IMR-90 (cell line): ENCODE measurements at regions not wholly inside any gene's neighbourhood (a gene's known extent, or its start where the extent isn't known, plus 50 kb on each side); places are given as distances from the start of the nearest gene placed in this dataset.

Source experiments
- ATAC-seq: fragments of 200-7000 bp; cut with Tn5 transposase; 2 replicates; pipeline ENCODE4 v1.9.1; 2020; ENCODE audit warnings: low read depth, mild to moderate bottlenecking, moderate library complexity
- BruUV-seq: library from RNA; stranded (reverse); fragments of 400-500 nt; replicated peaks from 2 replicates; lab custom pipeline; 2021; lab: Mats Ljungman, UMichigan
- CTCF ChIA-PET: fragments of 300-600 bp; formaldehyde crosslinking; extraction: SDS; loops from one replicate; lab custom pipeline; 2021; ENCODE audit warnings: antibody characterized with exemption; lab: Yijun Ruan, JAX
- POLR2A ChIA-PET: fragments of 300-600 bp; sonication (Branson Sonifier 250); formaldehyde crosslinking; loops from one replicate; lab custom pipeline; 2022; ENCODE audit warnings: antibody characterized with exemption; ENCODE audit not compliant: unreplicated experiment; lab: Charles Lee
- DNase-seq: peaks from one replicate; pipeline ENCODE4 v3.0.0; 2013
- H2AFZ ChIP-seq: replicated peaks from 2 replicates; pipeline ENCODE3; 2013; ENCODE audit warnings: low read length, mild to moderate bottlenecking; ENCODE audit not compliant: poor library complexity
- H2AK5ac ChIP-seq: 2 replicates; pipeline ENCODE4 v1.6.1; 2013; ENCODE audit warnings: low read depth, low read length, inconsistent platforms
- H2AK9ac ChIP-seq: replicated peaks from 2 replicates; pipeline ENCODE3; 2013; ENCODE audit warnings: mild to moderate bottlenecking, low read depth, low read length, moderate library complexity; ENCODE audit not compliant: poor library complexity
- H2BK120ac ChIP-seq: 2 replicates; pipeline ENCODE4 v1.6.1; 2013; ENCODE audit warnings: low read depth, low read length, inconsistent platforms
- H2BK15ac ChIP-seq: 3 replicates; pipeline ENCODE4 v1.6.1; 2013; ENCODE audit warnings: low read depth, low read length, inconsistent platforms
- H2BK20ac ChIP-seq: 2 replicates; pipeline ENCODE4 v1.6.1; 2013; ENCODE audit warnings: low read depth, mild to moderate bottlenecking, inconsistent platforms, low read length, moderate library complexity
- H2BK5ac ChIP-seq: 2 replicates; pipeline ENCODE4 v1.6.1; 2013; ENCODE audit warnings: mild to moderate bottlenecking, low read depth, low read length, inconsistent platforms; ENCODE audit not compliant: poor library complexity, severe bottlenecking
- H3K14ac ChIP-seq: replicated peaks from 2 replicates; pipeline ENCODE4 v1.6.1; 2013; ENCODE audit warnings: low read depth, low read length, inconsistent platforms
- H3K18ac ChIP-seq: 2 replicates; pipeline ENCODE4 v1.6.1; 2013; ENCODE audit warnings: low read depth, low read length, control low read depth
- H3K23ac ChIP-seq: 2 replicates; pipeline ENCODE4 v1.6.1; 2013; ENCODE audit warnings: low read depth, low read length, inconsistent platforms
- H3K27ac ChIP-seq: 2 replicates; pipeline ENCODE4 v1.5.1; 2013; ENCODE audit warnings: mild to moderate bottlenecking, control low read depth, low read length; ENCODE audit not compliant: insufficient read depth
- H3K27me3 ChIP-seq: 2 replicates; pipeline ENCODE4 v1.6.1; 2013; ENCODE audit warnings: low read length; ENCODE audit not compliant: control insufficient read depth, insufficient read depth
- H3K36me3 ChIP-seq: 2 replicates; pipeline ENCODE4 v1.6.1; 2013; ENCODE audit warnings: low read length, mixed read lengths; ENCODE audit not compliant: control insufficient read depth, insufficient read depth
- H3K4ac ChIP-seq: 2 replicates; pipeline ENCODE4 v1.6.1; 2013; ENCODE audit warnings: low read depth, low read length, inconsistent platforms
- H3K4me1 ChIP-seq: 2 replicates; pipeline ENCODE4 v1.6.1; 2013; ENCODE audit warnings: low read length, mixed read lengths; ENCODE audit not compliant: control insufficient read depth, insufficient read depth
- H3K4me2 ChIP-seq: 2 replicates; pipeline ENCODE4 v1.6.1; 2013; ENCODE audit warnings: low read depth, mild to moderate bottlenecking, control low read depth, low read length, moderate library complexity
- H3K4me3 ChIP-seq: 2 replicates; pipeline ENCODE4 v1.5.1; 2013; ENCODE audit warnings: low read depth, mild to moderate bottlenecking, control low read depth, low read length, moderate library complexity; ENCODE audit not compliant: insufficient read depth
- H3K56ac ChIP-seq: 2 replicates; pipeline ENCODE4 v1.6.1; 2013; ENCODE audit warnings: low read length, inconsistent platforms; ENCODE audit not compliant: insufficient read depth; ENCODE audit errors: extremely low read depth
- H3K79me1 ChIP-seq, 2 experiments: 2 replicates each; pipeline ENCODE4 v1.6.1; 2013; ENCODE audit warnings: low read length in 2 of 2, inconsistent platforms in 1 of 2, low read depth in 1 of 2
- H3K9ac ChIP-seq: 2 replicates; pipeline ENCODE4 v1.6.1; 2013; ENCODE audit warnings: low read depth, low read length, control low read depth
- H3K9me1 ChIP-seq: 2 replicates; pipeline ENCODE4 v1.6.1; 2013; ENCODE audit warnings: low read length, inconsistent platforms; ENCODE audit not compliant: insufficient read depth
- H3K9me3 ChIP-seq: 2 replicates; pipeline ENCODE4 v1.6.1; 2013; ENCODE audit warnings: low read length; ENCODE audit not compliant: control insufficient read depth, insufficient read depth
- H4K20me1 ChIP-seq: 2 replicates; pipeline ENCODE4 v1.6.1; 2013; ENCODE audit warnings: low read length, inconsistent platforms; ENCODE audit not compliant: insufficient read depth
- H4K5ac ChIP-seq: 2 replicates; pipeline ENCODE4 v1.6.1; 2013; ENCODE audit warnings: mild to moderate bottlenecking, low read depth, low read length, control low read depth
- H4K8ac ChIP-seq, 2 experiments: 2 replicates each; pipeline ENCODE4 v1.6.1; 2013; ENCODE audit warnings: low read depth in 2 of 2, low read length in 2 of 2, control low read depth in 1 of 2, inconsistent platforms in 1 of 2
- H4K91ac ChIP-seq: 2 replicates; pipeline ENCODE4 v1.6.1; 2013; ENCODE audit warnings: low read depth, low read length, inconsistent platforms; ENCODE audit not compliant: insufficient read depth
- CEBPB ChIP-seq: IDR thresholded peaks from 2 replicates; pipeline ENCODE4 v1.6.1; 2012; ENCODE audit warnings: low read depth, low read length, improper control_type of control experiment
- CHD1 ChIP-seq: IDR thresholded peaks from 2 replicates; pipeline ENCODE4 v1.6.1; 2012; ENCODE audit warnings: low read depth, low read length, improper control_type of control experiment
- MAFK ChIP-seq: IDR thresholded peaks from 2 replicates; pipeline ENCODE4 v1.6.1; 2012; ENCODE audit warnings: low read depth, low read length, improper control_type of control experiment
- MAZ ChIP-seq: IDR thresholded peaks from 2 replicates; pipeline ENCODE4 v1.6.1; 2012; ENCODE audit warnings: low read depth, mild to moderate bottlenecking, low read length, improper control_type of control experiment, moderate library complexity, borderline replicate concordance
- POLR2A ChIP-seq: IDR thresholded peaks from 2 replicates; pipeline ENCODE4 v1.6.1; 2012; ENCODE audit warnings: mild to moderate bottlenecking, low read depth, low read length
- RCOR1 ChIP-seq: IDR thresholded peaks from 2 replicates; pipeline ENCODE4 v1.6.1; 2012; ENCODE audit warnings: mild to moderate bottlenecking, low read length, improper control_type of control experiment; ENCODE audit not compliant: insufficient replicate concordance
- RFX5 ChIP-seq: IDR thresholded peaks from 2 replicates; pipeline ENCODE4 v1.8.0; 2012; ENCODE audit warnings: low read depth, mild to moderate bottlenecking, low read length, moderate library complexity
- SMC3 ChIP-seq: fragments of 150-350 bp; IDR thresholded peaks from 2 replicates; pipeline ENCODE4 v1.6.1; 2016; ENCODE audit warnings: low read depth, mild to moderate bottlenecking, antibody characterized with exemption, low read length, moderate library complexity
- WGBS, 2 experiments: methylation state at CpG; one replicate each; pipeline versions ENCODE4 v1.1.5 to v1.1.7; 2013; ENCODE audit warnings: missing lambda C conversion rate in 2 of 2; ENCODE audit not compliant: insufficient read length in 1 of 2; ENCODE audit errors: extremely low coverage in 2 of 2; 5-methylcytosine and 5-hydroxymethylcytosine counted together
- dilution Hi-C: fragments of 300-500 bp; cut with HindIII; formaldehyde crosslinking; loops from one replicate; pipeline ENCODE4 v1.14.3; 2018; ENCODE audit warnings: low sequenced_read_pairs; ENCODE audit not compliant: unreplicated experiment
- in situ Hi-C: fragments of 300-500 bp; cut with MboI; formaldehyde crosslinking; loops from 3 replicates; pipeline ENCODE4 v1.14.3; 2019; ENCODE audit warnings: low sequenced_read_pairs, inconsistent platforms, mixed read lengths
- intact Hi-C: fragments of 100-400 bp; cut with micrococcal nuclease; formaldehyde crosslinking; loops from 2 replicates; pipeline ENCODE4 v1.10.0; 2022

DNA sequence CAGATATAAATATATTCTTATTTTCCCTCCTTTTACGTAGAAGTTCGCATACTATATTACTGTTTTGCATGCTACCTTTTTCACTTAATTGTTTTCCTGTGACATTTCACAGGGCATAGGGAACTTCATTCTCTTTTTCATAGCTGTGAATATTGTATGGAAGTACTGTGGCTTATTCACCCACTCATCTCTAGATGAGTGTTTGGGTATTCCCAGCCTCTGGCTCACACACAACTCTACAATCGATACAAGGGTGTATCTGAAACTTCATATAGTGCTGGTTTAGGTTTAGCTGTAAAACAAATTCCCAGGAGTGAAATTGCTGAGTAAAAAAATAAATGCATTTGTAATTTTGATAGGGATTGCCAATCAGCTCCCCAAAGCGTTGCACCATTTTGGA lies 55.3 kb upstream of the MAGI1 start:
- dilution Hi-C loops (no loop called here), intact Hi-C loops (loop anchor here (2.0 kb wide), 1 partner anchor 37 kb away; no protein-coding TSS in a partner anchor)
- CTCF ChIA-PET = no interaction called here

More for the DNA sequence above, 55.3 kb upstream of the MAGI1 start:
- peaks cover 6% of the 10 kb centered on the region for H3K4me1 ChIP-seq
- no peaks in the 10 kb centered on the region for H3K27me3 ChIP-seq
- no peak overlapping the region for H2BK120ac ChIP-seq
- DNase-seq (no peak), ATAC-seq (no peak)
- H2AFZ ChIP-seq = no peak overlapping the region
- peaks cover 7% of the 10 kb centered on the region for H3K9me3 ChIP-seq
- H3K79me1 ChIP-seq = no peaks in the 10 kb centered on the region
- no peaks in the 10 kb centered on the region for H3K36me3 ChIP-seq
- H3K9ac ChIP-seq = no peak overlapping the region
- no peak overlapping the region for H3K27ac ChIP-seq
- no peak overlapping the region for H3K14ac ChIP-seq
- BruUV-seq = no TSS peak
- H3K4ac ChIP-seq = no peak overlapping the region
- H3K23ac ChIP-seq = no peak overlapping the region
- no CpG with 5 or more reads among the region's 4 CpGs for WGBS, 2 experiments
- H2AK9ac ChIP-seq = no peak overlapping the region
- H4K5ac ChIP-seq = no peak overlapping the region
- no peak overlapping the region for H2BK5ac ChIP-seq
- H4K20me1 ChIP-seq = no peaks in the 10 kb centered on the region
- TF ChIP-seq CHD1 (no peak), MAFK (no peak), CEBPB (no peak), MAZ (no peak), RCOR1 (no peak), RFX5 (no peak), POLR2A (no peak), SMC3 (no peak)
- in situ Hi-C loops = no loop called here
- H2AK5ac ChIP-seq = no peak overlapping the region
- H2BK20ac ChIP-seq = no peak overlapping the region
- H4K91ac ChIP-seq = no peak overlapping the region
- no peak overlapping the region for H3K4me3 ChIP-seq
- no peak overlapping the region for H2BK15ac ChIP-seq
- no peak overlapping the region for H4K8ac ChIP-seq
- H3K9me1 ChIP-seq = peaks cover 5% of the 10 kb centered on the region
- no peak overlapping the region for H3K4me2 ChIP-seq
- H3K56ac ChIP-seq = no peak overlapping the region
- no peak overlapping the region for H3K18ac ChIP-seq
- POLR2A ChIA-PET = no interaction called here
